GM18867 (cell line): ENCODE measurements at regions not wholly inside any gene's neighbourhood (a gene's known extent, or its start where the extent isn't known, plus 50 kb on each side); places are given as distances from the start of the nearest gene placed in this dataset.

Experiments
- ATAC-seq: cut with Tn5 transposase; IDR thresholded peaks from one replicate; pipeline ENCODE4 v1.9.1; 2021; ENCODE audit warnings: mild to moderate bottlenecking, moderate library complexity; ENCODE audit not compliant: unreplicated experiment

GRCh38 chr2:114384441-114384840 lies 58.0 kb upstream of the DPP10 start:
- no peak for ATAC-seq

GRCh38 chr2:114389021-114389420 lies 53.4 kb upstream of the DPP10 start:
- ATAC-seq, result no peak
